Thoracic aorta (tissue), 2 donors: ENCODE measurements at regions not wholly inside any gene's neighbourhood (a gene's known extent, or its start where the extent isn't known, plus 50 kb on each side); places are given as distances from the start of the nearest gene placed in this dataset.
"Not testable (repeated sequence)": the region's sequence is repeated elsewhere in the genome, so short reads cannot be mapped to it uniquely, and the experiment has no call there.

Experiments
- ATAC-seq: fragments of 150-250 bp; one replicate; pipeline ENCODE4 v1.8.0; 2017; ENCODE audit warnings: low read depth; ENCODE audit not compliant: insufficient number of reproducible peaks, low FRiP score
- DNase-seq: peaks from one replicate; pipeline ENCODE4 v3.0.0-alpha.2; 2020; ENCODE audit warnings: low spot score
- H3K27ac ChIP-seq, 2 donors: fragments of 200-600 bp; sonication (generic); 1 replicate in 1 of 2; 2 replicates in 1 of 2; pipeline ENCODE4 v1.5.1; 2016; ENCODE audit warnings: mild to moderate bottlenecking in 2 of 2, moderate library complexity in 2 of 2
- H3K27me3 ChIP-seq: fragments of 200-600 bp; sonication (generic); replicated peaks from 2 replicates; pipeline ENCODE4 v1.6.0; 2016; ENCODE audit warnings: mild to moderate bottlenecking; ENCODE audit not compliant: insufficient read depth
- H3K36me3 ChIP-seq: fragments of 200-600 bp; sonication (generic); one replicate; pipeline ENCODE4 v1.5.1; 2016
- H3K4me1 ChIP-seq, 2 donors: fragments of 200-600 bp; sonication (generic); 1 replicate in 1 of 2; 2 replicates in 1 of 2; pipeline versions ENCODE4 v1.5.1 to v1.6.0; 2016; ENCODE audit warnings: low read depth in 2 of 2, mild to moderate bottlenecking in 1 of 2; ENCODE audit not compliant: control insufficient read depth in 1 of 2
- H3K4me3 ChIP-seq: fragments of 200-600 bp; sonication (generic); 2 replicates; pipeline ENCODE4 v1.5.1; 2016; ENCODE audit warnings: mild to moderate bottlenecking
- H3K9me3 ChIP-seq: fragments of 200-600 bp; sonication (generic); 2 replicates; pipeline ENCODE4 v1.5.1; 2016
- TF ChIP-seq, protein P1 (sequence below): fragments of 200-600 bp; sonication (generic); IDR thresholded peaks from one replicate; pipeline ENCODE4 v1.5.1; 2019; ENCODE audit warnings: antibody characterized with exemption

DNA sequence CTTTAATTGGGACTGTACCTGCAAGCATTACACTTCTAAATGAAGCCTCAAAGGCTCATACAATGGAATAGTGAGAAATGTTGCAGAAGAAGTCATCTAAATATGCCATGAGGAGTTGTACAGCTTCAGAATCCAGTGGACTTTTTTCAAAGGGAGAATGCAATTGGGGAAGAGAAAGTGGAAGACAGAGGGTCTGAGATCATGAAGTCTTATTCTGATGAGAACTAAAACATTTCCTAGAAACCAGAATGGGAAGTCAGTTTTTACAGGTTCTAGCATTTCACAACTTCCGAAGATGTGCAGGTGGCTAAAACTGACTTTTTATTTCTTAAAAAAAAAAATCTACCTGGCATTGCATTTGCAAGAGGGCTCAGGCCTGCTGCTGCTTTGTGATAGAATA is 424.4 kb upstream of the RUNX1 start:
- no peaks in the 10 kb centered on the region for H3K36me3 ChIP-seq
- H3K4me1 ChIP-seq: peaks cover 13 to 15% of the 10 kb centered on the region in 2 donors
- ATAC-seq: no peak
- no peaks in the 10 kb centered on the region for H3K9me3 ChIP-seq
- H3K27me3 ChIP-seq: no peaks in the 10 kb centered on the region
- no peak overlapping the region for H3K27ac ChIP-seq
- TF ChIP-seq, protein P1, sequence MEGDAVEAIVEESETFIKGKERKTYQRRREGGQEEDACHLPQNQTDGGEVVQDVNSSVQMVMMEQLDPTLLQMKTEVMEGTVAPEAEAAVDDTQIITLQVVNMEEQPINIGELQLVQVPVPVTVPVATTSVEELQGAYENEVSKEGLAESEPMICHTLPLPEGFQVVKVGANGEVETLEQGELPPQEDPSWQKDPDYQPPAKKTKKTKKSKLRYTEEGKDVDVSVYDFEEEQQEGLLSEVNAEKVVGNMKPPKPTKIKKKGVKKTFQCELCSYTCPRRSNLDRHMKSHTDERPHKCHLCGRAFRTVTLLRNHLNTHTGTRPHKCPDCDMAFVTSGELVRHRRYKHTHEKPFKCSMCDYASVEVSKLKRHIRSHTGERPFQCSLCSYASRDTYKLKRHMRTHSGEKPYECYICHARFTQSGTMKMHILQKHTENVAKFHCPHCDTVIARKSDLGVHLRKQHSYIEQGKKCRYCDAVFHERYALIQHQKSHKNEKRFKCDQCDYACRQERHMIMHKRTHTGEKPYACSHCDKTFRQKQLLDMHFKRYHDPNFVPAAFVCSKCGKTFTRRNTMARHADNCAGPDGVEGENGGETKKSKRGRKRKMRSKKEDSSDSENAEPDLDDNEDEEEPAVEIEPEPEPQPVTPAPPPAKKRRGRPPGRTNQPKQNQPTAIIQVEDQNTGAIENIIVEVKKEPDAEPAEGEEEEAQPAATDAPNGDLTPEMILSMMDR: no peak
- no peak for DNase-seq
- H3K4me3 ChIP-seq: no peak overlapping the region

DNA sequence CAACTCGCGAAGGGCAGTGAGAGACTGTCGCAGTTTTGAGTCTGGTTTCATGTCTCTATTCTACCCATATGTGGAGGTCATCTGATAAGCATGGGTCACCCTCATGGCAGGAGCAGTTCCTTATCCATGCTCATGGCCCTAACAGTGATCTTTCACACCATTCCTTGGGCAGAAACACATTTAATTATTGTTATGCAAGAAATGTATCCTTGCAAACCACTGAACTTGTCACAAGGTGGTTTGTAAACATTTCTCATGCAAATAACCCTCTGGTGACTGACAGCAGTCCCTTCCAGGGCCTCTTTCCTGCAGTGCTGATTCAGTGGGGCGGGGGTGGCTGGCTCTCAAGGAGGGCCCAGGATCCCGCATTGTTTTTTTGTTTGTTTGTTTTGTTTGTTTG is 421.4 kb upstream of the RUNX1 start:
- H3K4me3 ChIP-seq: no peak overlapping the region
- H3K4me1 ChIP-seq: no peaks in the 10 kb centered on the region
- H3K27ac ChIP-seq: no peak overlapping the region
- ATAC-seq (no peak), DNase-seq (no peak)
- TF ChIP-seq, protein P1: no peak
- H3K27me3 ChIP-seq: no peaks in the 10 kb centered on the region
- H3K9me3 ChIP-seq: no peaks in the 10 kb centered on the region
- H3K36me3 ChIP-seq: no peaks in the 10 kb centered on the region

DNA sequence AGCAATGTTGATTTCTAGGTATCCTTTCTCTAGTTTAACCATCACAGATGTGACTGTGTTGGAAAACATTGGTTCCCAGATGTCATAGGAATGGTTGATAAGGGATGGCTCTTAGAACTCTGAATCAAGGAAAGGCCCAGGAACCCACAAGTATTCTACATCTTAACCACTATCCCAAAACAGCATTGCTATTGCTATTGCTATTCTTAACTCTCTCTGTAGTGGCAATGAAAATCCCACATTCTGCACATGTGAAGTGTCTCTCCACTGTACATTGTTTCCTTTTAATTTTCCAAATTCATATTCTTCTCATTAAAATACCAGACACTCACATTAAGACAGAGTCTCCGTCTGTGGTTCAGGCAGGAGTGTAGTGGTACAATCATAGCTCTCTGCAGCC is 420.4 kb upstream of the RUNX1 start:
- DNase-seq: no peak
- H3K4me3 ChIP-seq: no peak overlapping the region
- TF ChIP-seq, protein P1: no peak
- no peak for ATAC-seq
- H3K27me3 ChIP-seq: no peaks in the 10 kb centered on the region
- no peaks in the 10 kb centered on the region for H3K4me1 ChIP-seq
- H3K9me3 ChIP-seq: no peaks in the 10 kb centered on the region
- H3K27ac ChIP-seq: no peak overlapping the region
- no peaks in the 10 kb centered on the region for H3K36me3 ChIP-seq

DNA sequence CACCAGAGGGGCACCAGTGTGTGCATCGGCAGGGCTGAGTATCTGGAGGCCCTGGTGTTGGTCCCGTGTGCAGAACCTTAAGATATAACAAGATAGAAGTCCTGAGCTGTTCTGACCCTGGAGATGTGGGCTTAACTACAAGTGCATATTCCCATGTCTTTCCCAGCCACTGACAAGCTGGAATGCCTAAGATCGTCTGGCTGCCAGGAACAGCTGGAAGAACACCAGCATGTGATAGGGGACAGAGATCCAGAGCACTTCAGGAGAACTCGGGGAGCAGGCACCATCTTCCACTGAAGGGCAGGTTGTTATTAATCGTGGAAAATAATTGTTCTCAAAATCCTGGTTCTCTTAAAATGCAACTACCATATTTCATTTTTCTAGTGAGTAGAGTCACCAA is 419.9 kb upstream of the RUNX1 start:
- TF ChIP-seq, protein P1: no peak
- H3K4me3 ChIP-seq: no peak overlapping the region
- no peak for ATAC-seq

DNA sequence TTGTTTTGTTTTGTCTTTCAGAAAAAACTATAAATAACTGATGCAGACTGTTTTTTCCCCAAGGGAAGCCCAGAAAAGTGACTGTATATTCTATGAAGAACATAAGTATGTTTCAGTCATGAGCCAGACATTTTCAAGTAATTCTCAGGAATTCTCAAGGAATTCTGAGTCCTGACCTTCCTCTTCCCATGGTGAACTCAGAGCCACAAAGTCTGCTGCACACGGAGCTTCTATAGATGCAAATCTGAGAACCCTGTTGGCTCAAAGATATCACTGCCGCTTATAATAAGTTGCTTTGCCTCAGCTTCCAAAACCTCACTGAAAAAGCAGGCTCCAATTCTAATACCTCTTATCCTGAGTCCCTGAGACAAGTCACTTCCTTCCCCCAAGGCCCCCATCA is 418.5 kb upstream of the RUNX1 start:
- Histone ChIP-seq H3K9me3 (no peaks in the 10 kb centered on the region), H3K4me3 (no peak overlapping the region), H3K27me3 (no peaks in the 10 kb centered on the region), H3K36me3 (no peaks in the 10 kb centered on the region), H3K27ac (no peak overlapping the region), H3K4me1 (no peaks in the 10 kb centered on the region)
- no peak for DNase-seq
- TF ChIP-seq, protein P1: no peak
- ATAC-seq: no peak

More for the DNA sequence above, 419.9 kb upstream of the RUNX1 start:
- Histone ChIP-seq H3K27ac (no peak overlapping the region), H3K4me1 (no peaks in the 10 kb centered on the region), H3K36me3 (no peaks in the 10 kb centered on the region), H3K9me3 (no peaks in the 10 kb centered on the region), H3K27me3 (no peaks in the 10 kb centered on the region)
- no peak for DNase-seq

DNA sequence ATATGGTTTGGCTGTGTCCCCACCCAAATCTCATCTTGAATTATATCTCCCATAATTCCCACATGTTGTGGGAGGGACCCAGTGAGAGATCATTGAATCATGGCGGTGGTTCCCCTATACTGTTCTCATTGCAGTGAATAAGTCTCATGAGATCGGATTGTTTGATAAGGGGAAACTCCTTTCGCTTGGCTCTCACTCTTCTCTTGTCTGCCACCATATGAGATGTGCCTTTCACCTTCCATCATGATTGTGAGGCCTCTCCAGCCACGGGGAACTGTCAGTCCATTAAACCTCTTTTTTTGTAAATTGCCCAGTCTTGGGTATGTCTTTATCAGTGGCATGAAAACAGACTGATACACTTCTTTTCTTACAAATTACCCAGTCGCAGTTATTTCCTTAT is 417.6 kb upstream of the RUNX1 start:
- ATAC-seq, DNase-seq, H3K4me1 ChIP-seq, H3K27me3 ChIP-seq, H3K36me3 ChIP-seq, H3K9me3 ChIP-seq, H3K27ac ChIP-seq, H3K4me3 ChIP-seq: not testable (repeated sequence)
